Activated CD8-positive, alpha-beta T cell treated with anti-CD3 and anti-CD28 coated beads for 36 hours (primary cell): ENCODE measurements at regions not wholly inside any gene's neighbourhood (a gene's known extent, or its start where the extent isn't known, plus 50 kb on each side); places are given as distances from the start of the nearest gene placed in this dataset.
A peak's percentile ranks its signal among the peaks of the same experiment; 100 is the strongest.

Experiments used
- ATAC-seq: fragments of 200-7000 bp; cut with Tn5 transposase; one replicate; pipeline ENCODE4 v1.10.0; 2021; ENCODE audit warnings: mild to moderate bottlenecking, moderate library complexity
- CTCF ChIA-PET: fragments of 350-600 bp; sonication (Branson Sonifier 250); formaldehyde crosslinking; loops from one replicate; lab custom pipeline; 2021; ENCODE audit warnings: antibody characterized with exemption; lab: Charles Lee
- POLR2A ChIA-PET: fragments of 350-600 bp; sonication (Branson Sonifier 250); formaldehyde crosslinking; loops from one replicate; lab custom pipeline; 2021; ENCODE audit warnings: antibody characterized with exemption; lab: Charles Lee
- DNase-seq: peaks from one replicate; pipeline ENCODE4 v3.0.0-alpha.2; 2020
- H3K27ac Mint-ChIP-seq: one replicate; pipeline ENCODE4 v1.8.0; 2021; ENCODE audit warnings: mild to moderate bottlenecking, mixed read lengths
- H3K27me3 Mint-ChIP-seq: one replicate; pipeline ENCODE4 v1.8.0; 2021; ENCODE audit warnings: mixed read lengths
- H3K36me3 Mint-ChIP-seq: one replicate; pipeline ENCODE4 v1.8.0; 2021; ENCODE audit warnings: low read depth, mixed read lengths
- H3K4me1 Mint-ChIP-seq: one replicate; pipeline ENCODE4 v1.8.0; 2021; ENCODE audit warnings: low read depth, mixed read lengths
- H3K4me3 Mint-ChIP-seq: one replicate; pipeline ENCODE4 v1.8.0; 2021; ENCODE audit warnings: mild to moderate bottlenecking, moderate library complexity, mixed read lengths
- H3K9me3 Mint-ChIP-seq: one replicate; pipeline ENCODE4 v1.8.0; 2021; ENCODE audit warnings: mixed read lengths
- intact Hi-C: fragments of 100-400 bp; cut with micrococcal nuclease; formaldehyde crosslinking; loops from one replicate; pipeline ENCODE4 v1.10.0; 2022
- TF ChIP-seq, protein P1 (sequence below): fragments of 200-600 bp; IDR thresholded peaks from one replicate; pipeline ENCODE4 v1.8.0; 2022; ENCODE audit warnings: antibody characterized with exemption, mild to moderate bottlenecking

DNA sequence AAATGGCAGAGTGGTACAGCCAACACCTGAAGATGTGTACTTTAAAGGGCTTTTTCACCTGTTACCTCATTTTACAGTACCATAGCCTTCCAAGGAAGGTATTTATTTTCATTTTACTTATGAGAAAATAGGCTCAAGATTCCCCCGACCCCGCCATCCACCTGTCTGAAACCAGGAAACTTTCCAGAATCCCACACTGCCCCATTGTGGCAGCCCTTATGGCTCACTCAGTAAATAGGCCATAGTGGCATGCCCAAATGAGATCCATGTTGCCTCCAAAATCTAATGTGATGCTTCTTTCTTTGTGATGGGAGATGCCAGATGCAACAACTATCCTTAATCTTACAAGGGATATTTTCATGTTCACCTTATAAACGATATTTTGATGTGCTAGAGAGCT lies 97.8 kb downstream of the EBNA1BP2 start:
- peaks cover 2% of the 10 kb centered on the region for H3K4me1 Mint-ChIP-seq
- DNase-seq (no peak), ATAC-seq (no peak)
- H3K27me3 Mint-ChIP-seq: no peaks in the 10 kb centered on the region
- ChIA-PET POLR2A (interaction anchor here (0.6 to 1.9 kb wide), 7 partner anchors 93 to 426 kb away, joined by 3 to 12 read pairs (median 3); partner anchors contain the start of genes C1orf50, P3H1 and YBX1), CTCF (interaction anchor here (0.6 to 13.2 kb wide), 70 partner anchors 10 to 499 kb away, joined by 3 to 426 read pairs (median 4); partner anchors contain the start of genes C1orf50, CFAP57, EBNA1BP2 and P3H1)
- H3K27ac Mint-ChIP-seq: no peak overlapping the region
- H3K9me3 Mint-ChIP-seq: no peaks in the 10 kb centered on the region
- TF ChIP-seq, protein P1, sequence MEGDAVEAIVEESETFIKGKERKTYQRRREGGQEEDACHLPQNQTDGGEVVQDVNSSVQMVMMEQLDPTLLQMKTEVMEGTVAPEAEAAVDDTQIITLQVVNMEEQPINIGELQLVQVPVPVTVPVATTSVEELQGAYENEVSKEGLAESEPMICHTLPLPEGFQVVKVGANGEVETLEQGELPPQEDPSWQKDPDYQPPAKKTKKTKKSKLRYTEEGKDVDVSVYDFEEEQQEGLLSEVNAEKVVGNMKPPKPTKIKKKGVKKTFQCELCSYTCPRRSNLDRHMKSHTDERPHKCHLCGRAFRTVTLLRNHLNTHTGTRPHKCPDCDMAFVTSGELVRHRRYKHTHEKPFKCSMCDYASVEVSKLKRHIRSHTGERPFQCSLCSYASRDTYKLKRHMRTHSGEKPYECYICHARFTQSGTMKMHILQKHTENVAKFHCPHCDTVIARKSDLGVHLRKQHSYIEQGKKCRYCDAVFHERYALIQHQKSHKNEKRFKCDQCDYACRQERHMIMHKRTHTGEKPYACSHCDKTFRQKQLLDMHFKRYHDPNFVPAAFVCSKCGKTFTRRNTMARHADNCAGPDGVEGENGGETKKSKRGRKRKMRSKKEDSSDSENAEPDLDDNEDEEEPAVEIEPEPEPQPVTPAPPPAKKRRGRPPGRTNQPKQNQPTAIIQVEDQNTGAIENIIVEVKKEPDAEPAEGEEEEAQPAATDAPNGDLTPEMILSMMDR: no peak
- no peaks in the 10 kb centered on the region for H3K36me3 Mint-ChIP-seq
- intact Hi-C loops: loop anchor here (1.0 to 10.0 kb wide), 2 partner anchors 160 to 499 kb away; no protein-coding TSS in a partner anchor
- no peak overlapping the region for H3K4me3 Mint-ChIP-seq

DNA sequence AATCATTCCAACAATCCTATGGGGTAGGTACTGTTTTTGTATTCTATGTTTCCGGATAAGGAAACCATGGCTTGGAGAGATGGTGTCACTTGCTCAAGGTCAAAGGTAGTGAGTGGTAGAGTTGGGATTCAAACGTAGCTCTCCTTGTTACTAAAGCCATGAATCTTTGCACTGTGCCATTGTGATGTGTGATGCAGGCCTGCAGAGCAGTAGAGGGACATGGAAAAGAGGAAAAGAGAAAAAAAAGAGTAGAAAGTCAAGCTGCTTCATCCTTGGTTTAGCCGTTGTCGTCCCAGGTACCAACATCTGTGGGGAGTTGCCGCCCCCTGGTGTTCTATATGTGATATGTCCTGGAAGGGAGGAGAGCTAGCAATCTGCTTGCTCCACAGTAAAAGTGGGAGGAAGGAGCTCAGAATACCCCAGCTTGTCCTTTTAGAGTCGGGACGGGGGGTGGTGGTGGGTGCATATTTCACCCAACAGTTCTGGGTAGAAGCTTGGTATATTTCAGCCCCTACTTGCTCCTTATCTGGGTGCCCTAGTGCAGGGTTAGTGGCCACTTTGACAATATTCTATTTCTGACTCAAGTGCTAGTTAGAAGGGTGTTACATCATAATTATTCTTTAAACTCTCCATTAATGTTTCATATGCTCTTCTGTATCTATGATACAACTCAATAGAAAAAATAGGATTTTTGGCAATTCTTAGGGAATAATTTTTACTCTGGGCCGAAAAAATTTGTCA lies 98.4 kb downstream of the EBNA1BP2 start:
- no peaks in the 10 kb centered on the region for H3K27me3 Mint-ChIP-seq
- intact Hi-C loops: loop anchor here (1.0 to 10.0 kb wide), 2 partner anchors 159 to 499 kb away; no protein-coding TSS in a partner anchor
- H3K27ac Mint-ChIP-seq: peak overlapping the region; percentile 47
- TF ChIP-seq, protein P1: peak; percentile 84
- peak; percentile 85 for DNase-seq
- H3K36me3 Mint-ChIP-seq: no peaks in the 10 kb centered on the region
- H3K4me1 Mint-ChIP-seq: peaks cover 2% of the 10 kb centered on the region
- peak; percentile 90 for ATAC-seq
- no peaks in the 10 kb centered on the region for H3K9me3 Mint-ChIP-seq
- CTCF ChIA-PET: interaction anchor here (0.6 to 13.2 kb wide), 77 partner anchors 9 to 499 kb away, joined by 3 to 426 read pairs (median 4); partner anchors contain the start of genes C1orf50, CFAP57, EBNA1BP2 and P3H1
- H3K4me3 Mint-ChIP-seq: no peak overlapping the region
- POLR2A ChIA-PET: interaction anchor here (0.6 to 1.9 kb wide), 10 partner anchors 92 to 426 kb away, joined by 3 to 12 read pairs (median 3); partner anchors contain the start of genes C1orf50, P3H1 and YBX1

DNA sequence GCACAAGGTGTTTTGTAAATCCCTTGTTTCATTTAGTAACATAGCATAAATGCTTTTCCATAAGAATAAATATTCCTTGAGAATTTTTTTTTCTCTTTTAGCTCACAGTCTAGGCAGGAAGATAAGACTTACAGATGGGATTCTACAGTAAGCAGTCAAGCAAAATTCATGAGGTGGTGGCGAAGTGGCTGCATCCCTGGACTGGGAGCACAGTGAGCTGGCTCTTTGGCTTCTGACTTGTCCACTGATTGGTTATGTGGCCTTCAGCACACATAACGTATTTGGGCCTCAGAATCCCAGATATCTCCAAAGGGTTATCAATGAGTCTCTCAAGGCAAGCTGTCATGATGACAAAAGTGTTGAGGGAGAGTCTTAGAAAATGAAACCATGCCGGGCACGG lies 99.8 kb downstream of the EBNA1BP2 start:
- intact Hi-C loops: loop anchor here (10.0 kb wide), 1 partner anchor 498 kb away; no protein-coding TSS in a partner anchor
- Mint-ChIP-seq H3K9me3 (no peaks in the 10 kb centered on the region), H3K27ac (no peak overlapping the region), H3K4me1 (peaks cover 8% of the 10 kb centered on the region), H3K36me3 (no peaks in the 10 kb centered on the region), H3K27me3 (no peaks in the 10 kb centered on the region), H3K4me3 (no peak overlapping the region)
- no peak for DNase-seq
- no peak for ATAC-seq
- ChIA-PET CTCF (interaction anchor here (0.9 to 13.2 kb wide), 19 partner anchors 11 to 295 kb away, joined by 3 to 426 read pairs (median 8); no protein-coding TSS in a partner anchor), POLR2A (interaction anchor here (1.9 kb wide), 1 partner anchor 305 kb away, joined by 5 read pairs; the partner anchor contains the start of genes C1orf50 and P3H1)
- TF ChIP-seq, protein P1: no peak

DNA sequence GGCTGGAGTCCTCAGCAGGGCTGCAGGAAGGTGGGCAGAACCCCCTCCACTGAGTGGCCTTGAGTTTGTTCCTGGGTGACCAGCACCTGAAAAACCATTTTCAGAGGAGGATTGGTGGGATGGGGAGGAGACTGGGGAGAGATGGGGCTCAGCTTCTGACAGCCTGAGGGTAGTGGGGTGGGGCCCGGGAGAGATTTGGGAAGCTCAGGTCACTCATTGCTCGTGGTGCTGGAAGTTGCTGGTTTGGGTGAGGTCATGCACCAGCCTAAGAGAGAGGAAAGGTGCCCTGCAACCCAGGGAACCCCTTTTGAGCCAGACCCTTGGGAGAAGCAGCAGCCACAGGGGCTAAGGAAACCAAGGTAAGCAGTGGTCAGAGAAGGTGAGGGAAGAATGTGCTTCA lies 100.8 kb downstream of the EBNA1BP2 start:
- no peaks in the 10 kb centered on the region for H3K36me3 Mint-ChIP-seq
- CTCF ChIA-PET: interaction anchor here (1.1 to 13.2 kb wide), 5 partner anchors 10 to 294 kb away, joined by 3 to 426 read pairs (median 28); no protein-coding TSS in a partner anchor
- DNase-seq (no peak), ATAC-seq (no peak)
- H3K9me3 Mint-ChIP-seq: no peaks in the 10 kb centered on the region
- H3K27me3 Mint-ChIP-seq: no peaks in the 10 kb centered on the region
- intact Hi-C loops: loop anchor here (10.0 kb wide), 1 partner anchor 496 kb away; no protein-coding TSS in a partner anchor
- peaks cover 8% of the 10 kb centered on the region for H3K4me1 Mint-ChIP-seq
- H3K4me3 Mint-ChIP-seq: no peak overlapping the region
- POLR2A ChIA-PET: no interaction called here
- H3K27ac Mint-ChIP-seq: no peak overlapping the region
- TF ChIP-seq, protein P1: no peak
